H1 (cell line): ENCODE measurements at regions not wholly inside any gene's neighbourhood (a gene's known extent, or its start where the extent isn't known, plus 50 kb on each side); places are given as distances from the start of the nearest gene placed in this dataset.

ENCODE experiments used
- BRCA1 ChIP-seq: IDR thresholded peaks from 2 replicates; pipeline ENCODE4 v1.6.1; 2012; ENCODE audit warnings: low read depth, low read length, improper control_type of control experiment
- CHD7 ChIP-seq: fragments of 300-600 bp; sonication (generic); IDR thresholded peaks from 2 replicates; pipeline ENCODE4 v1.7.1; 2012; ENCODE audit warnings: low read length, moderate library complexity, mild to moderate bottlenecking, inconsistent platforms; ENCODE audit not compliant: insufficient replicate concordance
- EZH2 ChIP-seq: fragments of 200-600 bp; sonication (generic); IDR thresholded peaks from 2 replicates; pipeline ENCODE4 v1.7.1; 2012; ENCODE audit warnings: low read depth, mild to moderate bottlenecking, moderate library complexity, low read length, inconsistent platforms; ENCODE audit not compliant: severe bottlenecking
- RAD21 ChIP-seq, 2 experiments: IDR thresholded peaks in 1 of 2; conservative IDR thresholded peaks in 1 of 2; 2 replicates each; pipeline ENCODE4 v1.6.1; 2011; ENCODE audit warnings: low read depth in 2 of 2, low read length in 2 of 2, improper control_type of control experiment in 1 of 2, inconsistent platforms in 1 of 2, mild to moderate bottlenecking in 1 of 2, moderate library complexity in 1 of 2
- SP1 ChIP-seq: IDR thresholded peaks from 2 replicates; pipeline ENCODE4 v1.6.1; 2011; ENCODE audit warnings: low read depth, low read length

- TF ChIP-seq CHD7 (no peak), BRCA1 (no peak), SP1 (no peak), RAD21 (IDR thresholded peaks at IDR 0.05 in 1 of 2, conservative IDR thresholded peaks at IDR 0.05 in 1 of 2; ENCODE audit: low read depth in 2 of 2, low read length in 2 of 2) (peak in 1 of 2 experiments; percentile 13; a peak in 3 of 4 replicates), EZH2 (no peak)
Observed at GRCh38 chr18:77711096-77711495, 461.4 kb downstream of the GALR1 start (continued).
